ENCODE measurements at regions not wholly inside any gene's neighbourhood (a gene's known extent, or its start where the extent isn't known, plus 50 kb on each side); places are given as distances from the start of the nearest gene placed in this dataset.

DNA sequence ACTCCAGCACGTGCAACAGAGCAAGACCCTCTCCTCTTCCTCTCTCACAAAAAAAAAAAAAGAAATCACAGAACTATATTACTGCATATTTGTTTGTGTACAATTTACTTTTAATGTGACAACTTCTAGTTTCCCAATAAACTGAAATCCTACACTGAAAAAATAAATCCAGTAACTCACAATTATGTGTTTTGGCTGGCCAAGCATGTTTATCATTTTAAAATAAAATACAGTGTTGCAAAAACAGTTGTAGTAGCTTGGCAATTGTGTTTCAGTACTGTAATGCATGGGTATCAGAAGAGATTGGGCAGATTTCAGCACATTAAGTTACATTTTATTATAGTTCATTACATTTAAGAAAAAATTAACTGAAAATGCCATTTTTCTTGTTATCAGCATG lies 344.9 kb downstream of the ETS1 start:
- no CpG with 5 or more reads among the region's 1 CpG for WGBS
- no peak overlapping the region for H3K4me3 ChIP-seq (ENCODE audit: insufficient read depth in 1 of 2, low read depth in 1 of 2, low read length in 2 of 2)
- H2BK15ac ChIP-seq (ENCODE audit: low read depth, poor library complexity, severe bottlenecking), result no peak overlapping the region
- H3K14ac ChIP-seq (ENCODE audit: low read length in 2 of 2), result no peak overlapping the region
- no peak overlapping the region for H2BK120ac ChIP-seq (ENCODE audit: low read depth, low read length)
- H3K4ac ChIP-seq (ENCODE audit: low read depth in 1 of 2, low read length in 2 of 2), result no peak overlapping the region
- H3K4me1 ChIP-seq (ENCODE audit: control insufficient read depth, insufficient read depth, low read depth, low read length), result no peaks in the 10 kb centered on the region
- H4K91ac ChIP-seq (ENCODE audit: low read length), result no peak overlapping the region
- no peaks in the 10 kb centered on the region for H3K79me1 ChIP-seq (replicated peaks; ENCODE audit: low read length, poor library complexity, severe bottlenecking)
- no peak overlapping the region for H2BK12ac ChIP-seq (ENCODE audit: low read length in 2 of 2)
- no peak overlapping the region for H3K4me2 ChIP-seq (ENCODE audit: low read length, poor library complexity, severe bottlenecking)
- H3K18ac ChIP-seq (ENCODE audit: low read depth in 1 of 2, low read length in 2 of 2), result no peak overlapping the region
- no peak overlapping the region for H2AK5ac ChIP-seq (ENCODE audit: low read length, severe bottlenecking)
- H3K27ac ChIP-seq (ENCODE audit: low read length, poor library complexity, severe bottlenecking), result no peak overlapping the region
- H2AFZ ChIP-seq (ENCODE audit: low read depth, low read length), result no peak overlapping the region
- no peak overlapping the region for H2BK5ac ChIP-seq (ENCODE audit: low read depth, low read length, poor library complexity, severe bottlenecking)
- H4K8ac ChIP-seq (ENCODE audit: low read length), result no peak overlapping the region
- H3K23ac ChIP-seq (ENCODE audit: low read length in 2 of 2), result no peak overlapping the region
- H3K9me3 ChIP-seq (ENCODE audit: control insufficient read depth, low read length), result no peaks in the 10 kb centered on the region
- no peaks in the 10 kb centered on the region for H3K36me3 ChIP-seq (ENCODE audit: control insufficient read depth in 1 of 2, insufficient read depth in 2 of 2, low read depth in 1 of 2, low read length in 2 of 2)
- no peaks in the 10 kb centered on the region for H3K27me3 ChIP-seq (ENCODE audit: control insufficient read depth in 1 of 2, insufficient read depth in 1 of 2, low read length in 2 of 2)
- H3K9ac ChIP-seq (ENCODE audit: low read length), result no peak overlapping the region
- DNase-seq, result no peak

DNA sequence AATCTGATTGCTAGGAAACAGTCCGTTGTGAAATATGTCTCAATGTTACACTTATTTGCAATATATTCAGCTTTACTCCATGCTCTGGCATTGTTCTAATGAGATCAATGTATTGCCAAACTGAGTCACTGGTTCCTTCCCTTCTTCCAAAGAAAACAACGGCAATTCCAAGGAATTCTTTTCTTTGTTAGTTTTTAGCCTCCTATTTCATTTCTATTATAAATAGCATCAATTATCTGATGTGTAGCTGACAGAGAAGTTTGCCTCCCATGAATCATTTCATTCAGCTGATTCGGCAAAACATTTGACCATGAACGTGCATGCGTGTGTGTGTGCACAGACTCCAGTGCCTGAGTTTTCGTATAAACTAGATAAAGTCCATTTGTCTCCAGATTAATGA lies 346.8 kb downstream of the ETS1 start:
- H3K9me3 ChIP-seq (ENCODE audit: control insufficient read depth, low read length), result no peaks in the 10 kb centered on the region
- no peak overlapping the region for H4K91ac ChIP-seq (ENCODE audit: low read length)
- no peak overlapping the region for H2AK5ac ChIP-seq (ENCODE audit: low read length, severe bottlenecking)
- no peak overlapping the region for H3K4ac ChIP-seq (ENCODE audit: low read depth in 1 of 2, low read length in 2 of 2)
- peak overlapping the region in 1 of 2 experiments; percentile 52 for H3K4me3 ChIP-seq (ENCODE audit: insufficient read depth in 1 of 2, low read depth in 1 of 2, low read length in 2 of 2)
- H3K9ac ChIP-seq (ENCODE audit: low read length), result peak overlapping the region; percentile 73
- no peak overlapping the region for H2BK5ac ChIP-seq (ENCODE audit: low read depth, low read length, poor library complexity, severe bottlenecking)
- 89% methylated on average over 5 of the region's 6 CpGs for WGBS
- H2BK12ac ChIP-seq (ENCODE audit: low read length in 2 of 2), result no peak overlapping the region
- H3K14ac ChIP-seq (ENCODE audit: low read length in 2 of 2), result no peak overlapping the region
- H3K18ac ChIP-seq (ENCODE audit: low read depth in 1 of 2, low read length in 2 of 2), result no peak overlapping the region
- H2BK120ac ChIP-seq (ENCODE audit: low read depth, low read length), result no peak overlapping the region
- H3K23ac ChIP-seq (ENCODE audit: low read length in 2 of 2), result no peak overlapping the region
- no peak overlapping the region for H3K27ac ChIP-seq (ENCODE audit: low read length, poor library complexity, severe bottlenecking)
- H2AFZ ChIP-seq (ENCODE audit: low read depth, low read length), result no peak overlapping the region
- no peaks in the 10 kb centered on the region for H3K79me1 ChIP-seq (replicated peaks; ENCODE audit: low read length, poor library complexity, severe bottlenecking)
- peaks cover 4% of the 10 kb centered on the region for H3K4me1 ChIP-seq (ENCODE audit: control insufficient read depth, insufficient read depth, low read depth, low read length)
- DNase-seq, result no peak
- H2BK15ac ChIP-seq (ENCODE audit: low read depth, poor library complexity, severe bottlenecking), result no peak overlapping the region
- H3K36me3 ChIP-seq (ENCODE audit: control insufficient read depth in 1 of 2, insufficient read depth in 2 of 2, low read depth in 1 of 2, low read length in 2 of 2), result no peaks in the 10 kb centered on the region
- no peak overlapping the region for H4K8ac ChIP-seq (ENCODE audit: low read length)
- no peak overlapping the region for H3K4me2 ChIP-seq (ENCODE audit: low read length, poor library complexity, severe bottlenecking)
- no peaks in the 10 kb centered on the region for H3K27me3 ChIP-seq (ENCODE audit: control insufficient read depth in 1 of 2, insufficient read depth in 1 of 2, low read length in 2 of 2)

DNA sequence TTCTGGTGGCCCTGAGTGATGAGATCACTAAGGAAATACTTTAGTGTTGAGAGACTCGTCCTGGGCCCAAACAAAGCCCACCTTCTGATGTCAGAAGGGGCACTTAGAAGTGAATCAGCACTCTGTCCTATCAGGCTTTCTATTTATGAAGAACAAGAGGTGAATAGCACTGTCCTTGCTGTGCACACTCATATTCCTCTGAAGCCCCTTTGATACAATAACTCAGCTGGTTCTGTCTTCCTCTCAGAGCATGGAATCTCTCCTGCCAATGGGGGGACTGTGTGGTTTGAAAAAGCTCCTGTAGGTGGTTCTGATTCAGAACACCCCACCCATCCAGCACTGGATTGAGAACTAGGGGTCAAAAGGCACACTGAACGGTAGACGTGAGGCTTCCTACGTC lies 348.1 kb downstream of the ETS1 start:
- Histone ChIP-seq H4K8ac (ENCODE audit: low read length) (no peak overlapping the region), H2BK15ac (ENCODE audit: low read depth, poor library complexity, severe bottlenecking) (no peak overlapping the region), H3K23ac (ENCODE audit: low read length in 2 of 2) (no peak overlapping the region), H3K9me3 (ENCODE audit: control insufficient read depth, low read length) (no peaks in the 10 kb centered on the region), H3K36me3 (ENCODE audit: control insufficient read depth in 1 of 2, insufficient read depth in 2 of 2, low read depth in 1 of 2, low read length in 2 of 2) (no peaks in the 10 kb centered on the region), H3K4me1 (ENCODE audit: control insufficient read depth, insufficient read depth, low read depth, low read length) (peaks cover 4% of the 10 kb centered on the region), H3K4me3 (ENCODE audit: insufficient read depth in 1 of 2, low read depth in 1 of 2, low read length in 2 of 2) (no peak overlapping the region), H3K9ac (ENCODE audit: low read length) (no peak overlapping the region), H2AFZ (ENCODE audit: low read depth, low read length) (peak overlapping the region; percentile 39), H2BK5ac (ENCODE audit: low read depth, low read length, poor library complexity, severe bottlenecking) (no peak overlapping the region), H2AK5ac (ENCODE audit: low read length, severe bottlenecking) (no peak overlapping the region), H3K27me3 (ENCODE audit: control insufficient read depth in 1 of 2, insufficient read depth in 1 of 2, low read length in 2 of 2) (no peaks in the 10 kb centered on the region), H4K91ac (ENCODE audit: low read length) (no peak overlapping the region), H3K27ac (ENCODE audit: low read length, poor library complexity, severe bottlenecking) (no peak overlapping the region), H3K14ac (ENCODE audit: low read length in 2 of 2) (no peak overlapping the region), H2BK12ac (ENCODE audit: low read length in 2 of 2) (no peak overlapping the region), H3K18ac (ENCODE audit: low read depth in 1 of 2, low read length in 2 of 2) (no peak overlapping the region), H3K4ac (ENCODE audit: low read depth in 1 of 2, low read length in 2 of 2) (peak overlapping the region in 1 of 2 experiments; percentile 58), H2BK120ac (ENCODE audit: low read depth, low read length) (no peak overlapping the region), H3K4me2 (ENCODE audit: low read length, poor library complexity, severe bottlenecking) (no peak overlapping the region), H3K79me1 (replicated peaks; ENCODE audit: low read length, poor library complexity, severe bottlenecking) (no peaks in the 10 kb centered on the region)
- DNase-seq, result no peak
- WGBS, result 16% methylated on average over 1 of the region's 4 CpGs

DNA sequence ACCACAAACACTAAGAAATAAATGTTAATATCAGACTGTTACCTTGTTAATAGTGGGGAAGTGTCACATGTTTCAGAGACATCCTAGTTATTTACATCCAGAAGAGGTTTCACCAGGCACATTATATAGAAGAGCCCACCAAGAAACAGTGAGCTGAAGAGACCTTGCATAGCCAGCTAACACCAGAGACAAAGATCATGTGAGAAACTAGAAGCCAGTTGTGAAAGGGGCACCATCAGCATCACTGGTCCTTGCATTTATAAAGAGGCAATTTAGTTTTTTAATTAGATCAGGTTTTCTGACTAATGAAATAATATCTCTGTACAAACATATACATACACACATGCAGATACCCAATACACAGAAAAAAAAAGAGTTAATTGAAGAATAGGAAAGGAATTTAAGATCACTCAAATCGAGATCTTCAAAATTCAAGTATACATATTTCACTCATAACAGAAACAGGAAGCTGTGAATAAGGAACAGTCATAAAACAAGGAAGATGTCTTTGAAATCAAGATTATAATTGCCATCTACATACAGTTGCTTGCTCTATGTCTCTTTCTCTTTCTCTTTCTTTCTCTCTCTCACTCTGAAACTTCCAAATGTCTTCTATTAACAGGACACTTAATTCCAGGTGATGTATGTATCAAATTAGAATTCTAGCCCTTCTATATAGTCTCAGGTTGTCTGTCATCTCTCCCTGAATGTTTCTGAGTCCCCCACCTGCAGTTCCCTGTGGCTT lies 348.7 kb downstream of the ETS1 start:
- H3K4me2 ChIP-seq (ENCODE audit: low read length, poor library complexity, severe bottlenecking), result no peak overlapping the region
- no peak overlapping the region for H3K9ac ChIP-seq (ENCODE audit: low read length)
- no peak overlapping the region for H2BK5ac ChIP-seq (ENCODE audit: low read depth, low read length, poor library complexity, severe bottlenecking)
- H2BK15ac ChIP-seq (ENCODE audit: low read depth, poor library complexity, severe bottlenecking), result no peak overlapping the region
- H2AK5ac ChIP-seq (ENCODE audit: low read length, severe bottlenecking), result no peak overlapping the region
- H2AFZ ChIP-seq (ENCODE audit: low read depth, low read length), result peak overlapping the region; percentile 39
- no peak overlapping the region for H3K14ac ChIP-seq (ENCODE audit: low read length in 2 of 2)
- no peak overlapping the region for H4K91ac ChIP-seq (ENCODE audit: low read length)
- no peaks in the 10 kb centered on the region for H3K79me1 ChIP-seq (replicated peaks; ENCODE audit: low read length, poor library complexity, severe bottlenecking)
- H3K27me3 ChIP-seq (ENCODE audit: control insufficient read depth in 1 of 2, insufficient read depth in 1 of 2, low read length in 2 of 2), result no peaks in the 10 kb centered on the region
- H2BK120ac ChIP-seq (ENCODE audit: low read depth, low read length), result no peak overlapping the region
- no peak overlapping the region for H3K4me3 ChIP-seq (ENCODE audit: insufficient read depth in 1 of 2, low read depth in 1 of 2, low read length in 2 of 2)
- peaks cover 4% of the 10 kb centered on the region for H3K4me1 ChIP-seq (ENCODE audit: control insufficient read depth, insufficient read depth, low read depth, low read length)
- H3K27ac ChIP-seq (ENCODE audit: low read length, poor library complexity, severe bottlenecking), result no peak overlapping the region
- no peak overlapping the region for H3K18ac ChIP-seq (ENCODE audit: low read depth in 1 of 2, low read length in 2 of 2)
- peak overlapping the region in 1 of 2 experiments; percentile 58 for H3K4ac ChIP-seq (ENCODE audit: low read depth in 1 of 2, low read length in 2 of 2)
- H3K9me3 ChIP-seq (ENCODE audit: control insufficient read depth, low read length), result no peaks in the 10 kb centered on the region
- no peak overlapping the region for H3K23ac ChIP-seq (ENCODE audit: low read length in 2 of 2)
- H4K8ac ChIP-seq (ENCODE audit: low read length), result no peak overlapping the region
- DNase-seq, result no peak
- no CpG with 5 or more reads among the region's 1 CpG for WGBS
- no peak overlapping the region for H2BK12ac ChIP-seq (ENCODE audit: low read length in 2 of 2)
- no peaks in the 10 kb centered on the region for H3K36me3 ChIP-seq (ENCODE audit: control insufficient read depth in 1 of 2, insufficient read depth in 2 of 2, low read depth in 1 of 2, low read length in 2 of 2)

All from mesenchymal stem cell (in vitro differentiated cells and primary cell).